LNCaP clone FGC (cell line): ENCODE measurements at regions not wholly inside any gene's neighbourhood (a gene's known extent, or its start where the extent isn't known, plus 50 kb on each side); places are given as distances from the start of the nearest gene placed in this dataset.

Experiments
- DNase-seq: peaks from one replicate; pipeline ENCODE4 v3.0.0-alpha.2; 2011; ENCODE audit warnings: low read depth
- H3K4me3 ChIP-seq: 2 replicates; pipeline ENCODE4 v1.5.1; 2011; ENCODE audit warnings: mild to moderate bottlenecking, low read depth, low read length, control low read depth
- CTCF ChIP-seq: IDR thresholded peaks from 2 replicates; pipeline ENCODE4 v1.5.1; 2012; ENCODE audit warnings: mild to moderate bottlenecking; ENCODE audit not compliant: control insufficient read depth, insufficient read depth; ENCODE audit errors: extremely low read depth

GRCh38 chr21:27671207-27671606, 704.3 kb upstream of the ADAMTS5 start:
- DNase-seq, result no peak
- no peak overlapping the region for H3K4me3 ChIP-seq
- TF ChIP-seq CTCF, result no peak

- no peak for DNase-seq
- H3K4me3 ChIP-seq, result no peak overlapping the region
- TF ChIP-seq CTCF, result no peak
Measured at GRCh38 chr21:27653481-27653880, 686.6 kb upstream of the ADAMTS5 start.

DNA sequence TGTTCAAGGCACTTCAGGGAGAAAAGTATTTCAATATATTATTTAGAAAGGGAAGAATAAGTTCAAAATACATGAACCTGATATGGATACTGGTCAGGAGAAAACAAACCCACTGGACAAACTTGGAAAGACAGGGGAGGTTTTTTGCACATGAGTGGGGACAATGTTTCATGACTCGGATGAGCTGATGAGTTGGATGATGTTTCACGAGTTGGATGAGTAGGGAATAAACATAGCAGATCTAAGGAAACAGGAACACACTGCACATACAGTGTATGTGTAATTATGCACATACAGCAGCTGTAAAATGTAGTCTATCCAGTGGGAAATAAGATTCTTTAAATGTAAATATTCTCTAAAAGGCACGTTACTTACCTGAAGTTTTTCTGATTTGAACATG, 682.9 kb upstream of the ADAMTS5 start:
- no peak for DNase-seq
- no peak for TF ChIP-seq CTCF
- no peak overlapping the region for H3K4me3 ChIP-seq

GRCh38 chr21:27649323-27649722, 682.4 kb upstream of the ADAMTS5 start:
- no peak for DNase-seq

DNA sequence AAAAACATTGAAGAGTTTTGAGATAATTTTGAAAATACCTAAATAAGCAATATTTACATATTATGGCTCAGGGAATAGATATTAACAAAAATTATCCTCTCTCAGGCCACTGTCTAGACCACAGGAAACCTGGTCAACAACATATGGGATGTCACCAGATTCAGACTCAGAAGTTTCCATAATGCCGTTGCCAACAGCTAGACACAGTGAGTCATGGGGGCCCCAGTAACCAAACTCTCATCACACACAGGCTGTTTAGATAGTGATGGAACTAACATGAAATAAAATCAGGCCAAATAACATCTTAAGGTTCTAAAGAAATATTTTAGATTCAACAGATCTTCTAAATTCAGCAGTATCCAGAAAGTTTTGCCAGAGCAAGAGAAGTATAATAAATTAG, 681.7 kb upstream of the ADAMTS5 start:
- no peak overlapping the region for H3K4me3 ChIP-seq
- TF ChIP-seq CTCF, result no peak
- DNase-seq, result no peak

More at GRCh38 chr21:27649323-27649722, 682.4 kb upstream of the ADAMTS5 start:
- no peak for TF ChIP-seq CTCF
- H3K4me3 ChIP-seq, result no peak overlapping the region

DNA sequence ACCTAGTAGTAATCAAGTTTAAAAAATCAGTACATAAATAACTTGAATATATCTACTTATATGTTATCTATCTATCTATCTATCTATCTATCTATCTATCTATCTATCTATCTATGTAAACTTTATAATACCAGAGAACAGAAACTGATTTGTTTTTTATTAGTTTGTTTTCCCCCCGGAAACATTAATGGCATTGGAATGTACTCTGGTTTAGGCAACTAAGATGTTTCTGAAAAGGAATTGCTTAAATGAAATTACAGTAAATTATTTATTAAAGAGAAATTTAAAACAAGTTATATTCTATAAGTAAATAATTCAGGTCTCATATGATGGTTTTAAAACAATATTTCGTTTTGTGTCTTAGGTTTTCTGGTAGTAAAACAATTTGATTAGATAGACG, 681.0 kb upstream of the ADAMTS5 start:
- no peak overlapping the region for H3K4me3 ChIP-seq
- DNase-seq, result no peak
- no peak for TF ChIP-seq CTCF

DNA sequence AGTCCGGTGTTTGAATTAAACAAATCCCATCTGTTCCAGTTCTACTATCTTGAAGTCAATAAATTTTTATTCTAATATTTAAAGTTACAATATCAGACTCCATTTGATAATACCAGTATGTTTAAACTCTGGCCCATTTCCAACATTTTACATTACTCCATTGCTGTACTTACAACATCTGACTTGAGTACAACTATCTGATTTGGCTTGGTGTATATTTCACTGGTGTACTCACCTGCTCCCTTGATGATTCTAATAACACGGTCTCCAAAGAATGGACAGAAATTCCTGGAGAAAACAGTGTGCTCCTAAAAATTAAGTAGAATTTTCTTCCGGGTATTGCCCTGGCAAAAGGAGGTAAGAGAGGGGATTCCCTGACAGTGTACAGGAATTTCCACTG, 680.5 kb upstream of the ADAMTS5 start:
- TF ChIP-seq CTCF, result no peak
- DNase-seq, result peak; percentile 49
- no peak overlapping the region for H3K4me3 ChIP-seq
